Endothelial cell of umbilical vein (primary cell): ENCODE measurements at regions not wholly inside any gene's neighbourhood (a gene's known extent, or its start where the extent isn't known, plus 50 kb on each side); places are given as distances from the start of the nearest gene placed in this dataset.

Experiments used
- BruUV-seq: library from RNA; stranded (reverse); fragments of 400-500 nt; replicated peaks from 2 replicates; lab custom pipeline; 2021; lab: Mats Ljungman, UMichigan
- CTCF ChIA-PET: fragments of 300-600, 350-600 bp; sonication (Branson Sonifier 250); formaldehyde crosslinking; loops from one replicate; lab custom pipeline; 2021; ENCODE audit warnings: antibody characterized with exemption, inconsistent platforms; lab: Charles Lee
- POLR2A ChIA-PET: fragments of 300-600, 350-600 bp; sonication (Branson Sonifier 250); formaldehyde crosslinking; loops from one replicate; lab custom pipeline; 2021; ENCODE audit warnings: antibody characterized with exemption, inconsistent platforms; lab: Charles Lee
- DNase-seq: peaks from one replicate; pipeline ENCODE4 v3.0.0-alpha.2; 2011; ENCODE audit warnings: low read depth, low spot score
- FAIRE-seq: peaks from 2 replicates; lab custom pipeline; 2011; peaks lifted over from hg19 to GRCh38; lab: Jason Lieb, UNC
- H2AFZ ChIP-seq: 2 replicates; pipeline ENCODE4 v1.6.0; 2012; ENCODE audit warnings: low read depth, low read length, control low read depth, inconsistent platforms
- H3K27ac ChIP-seq: 2 replicates; pipeline ENCODE4 v1.5.1; 2011; ENCODE audit warnings: low read depth, mild to moderate bottlenecking, control low read depth, low read length, moderate library complexity; ENCODE audit not compliant: insufficient read depth
- H3K27me3 ChIP-seq, 2 experiments: 2 replicates each; pipeline versions ENCODE4 v1.6.0 to v1.6.1; 2011; ENCODE audit warnings: low read length in 2 of 2, mixed read lengths in 1 of 2; ENCODE audit not compliant: control insufficient read depth in 2 of 2, insufficient read depth in 2 of 2
- H3K36me3 ChIP-seq, 2 experiments: 2 replicates in 1 of 2; 3 replicates in 1 of 2; pipeline ENCODE4 v1.5.1; 2011; ENCODE audit warnings: low read length in 2 of 2, mild to moderate bottlenecking in 1 of 2, moderate library complexity in 1 of 2; ENCODE audit not compliant: control insufficient read depth in 2 of 2, insufficient read depth in 2 of 2; ENCODE audit errors: extremely low read depth in 1 of 2
- H3K4me1 ChIP-seq: 3 replicates; pipeline ENCODE4 v1.5.1; 2011; ENCODE audit warnings: mild to moderate bottlenecking, low read length; ENCODE audit not compliant: control insufficient read depth, insufficient read depth; ENCODE audit errors: extremely low read depth
- H3K4me2 ChIP-seq: 2 replicates; pipeline ENCODE4 v1.6.1; 2011; ENCODE audit warnings: low read length, control low read depth, mixed read lengths; ENCODE audit not compliant: insufficient read depth
- H3K4me3 ChIP-seq, 3 experiments: fragments of 200-600 bp in 1 of 3; sonication (generic), shearing (Covaris generic) in 1 of 3; replicated peaks in 1 of 3; 2 replicates each; pipeline ENCODE4 v1.5.1; 2011 to 2016; ENCODE audit warnings: control low read depth in 3 of 3, low read length in 3 of 3, mild to moderate bottlenecking in 2 of 3, inconsistent platforms in 1 of 3, low read depth in 1 of 3, moderate library complexity in 1 of 3; ENCODE audit not compliant: insufficient read depth in 1 of 3
- H3K79me2 ChIP-seq: 2 replicates; pipeline ENCODE4 v1.6.0; 2012; ENCODE audit warnings: low read length, inconsistent platforms; ENCODE audit not compliant: control insufficient read depth, insufficient read depth
- H3K9ac ChIP-seq: replicated peaks from 2 replicates; pipeline ENCODE3; 2011; ENCODE audit warnings: low read length, control low read depth; ENCODE audit not compliant: insufficient read depth; ENCODE audit errors: extremely low read depth
- H3K9me1 ChIP-seq: replicated peaks from 3 replicates; pipeline ENCODE4 v1.6.0; 2011; ENCODE audit warnings: mild to moderate bottlenecking, low read length; ENCODE audit not compliant: control insufficient read depth, insufficient read depth; ENCODE audit errors: extremely low read depth
- H3K9me3 ChIP-seq: replicated peaks from 2 replicates; pipeline ENCODE4 v1.5.1; 2012; ENCODE audit warnings: low read length, inconsistent platforms; ENCODE audit not compliant: control insufficient read depth, insufficient read depth
- H4K20me1 ChIP-seq: replicated peaks from 2 replicates; pipeline ENCODE3; 2011; ENCODE audit warnings: mild to moderate bottlenecking, low read length; ENCODE audit not compliant: control insufficient read depth, insufficient read depth; ENCODE audit errors: extremely low read depth
- EZH2 ChIP-seq: IDR thresholded peaks from 2 replicates; pipeline ENCODE4 v1.6.1; 2012; ENCODE audit warnings: borderline replicate concordance, low read depth, mild to moderate bottlenecking, moderate library complexity, low read length, inconsistent platforms; ENCODE audit not compliant: severe bottlenecking
- FOS ChIP-seq: IDR thresholded peaks from 2 replicates; pipeline ENCODE4 v1.6.1; 2011; ENCODE audit warnings: mild to moderate bottlenecking, low read length, moderate library complexity, borderline replicate concordance; ENCODE audit not compliant: insufficient read depth
- GATA2 ChIP-seq: IDR thresholded peaks from 2 replicates; pipeline ENCODE4 v1.7.0; 2011; ENCODE audit warnings: low read depth, mild to moderate bottlenecking, moderate library complexity, mixed read lengths, low read length; ENCODE audit not compliant: insufficient read length, insufficient read depth
- JUN ChIP-seq: IDR thresholded peaks from 2 replicates; pipeline ENCODE4 v1.6.1; 2011; ENCODE audit warnings: borderline replicate concordance, low read depth; ENCODE audit not compliant: insufficient read length, insufficient read depth
- MAX ChIP-seq: IDR thresholded peaks from 2 replicates; pipeline ENCODE4 v1.6.1; 2011; ENCODE audit not compliant: insufficient read depth, insufficient read length
- MYC ChIP-seq: IDR thresholded peaks from one replicate; pipeline ENCODE4 v1.6.1; 2011; ENCODE audit warnings: mild to moderate bottlenecking, low read depth, low read length
- POLR2A ChIP-seq: IDR thresholded peaks from 2 replicates; pipeline ENCODE4 v1.6.1; 2012; ENCODE audit warnings: low read depth, mild to moderate bottlenecking, control low read depth, low read length
- POLR2AphosphoS5 ChIP-seq: IDR thresholded peaks from 2 replicates; pipeline ENCODE4 v1.6.1; 2012; ENCODE audit warnings: low read depth, mild to moderate bottlenecking, control low read depth, low read length, moderate library complexity; ENCODE audit not compliant: insufficient read depth
- dilution Hi-C: fragments of 300-500 bp; cut with MboI; formaldehyde crosslinking; loops from one replicate; pipeline ENCODE4 v1.15.0; 2019; ENCODE audit warnings: low sequenced_read_pairs; ENCODE audit not compliant: extremely low pct_ligation_motif_present
- intact Hi-C: fragments of 100-400 bp; cut with micrococcal nuclease; formaldehyde crosslinking; loops from one replicate; pipeline ENCODE4 v1.10.0; 2022
- TF ChIP-seq, protein P1 (sequence below), 2 donors: IDR thresholded peaks; 1 replicate in 1 of 2; 2 replicates in 1 of 2; pipeline ENCODE4 v1.5.1; 2011; ENCODE audit warnings: low read length in 2 of 2, mild to moderate bottlenecking in 2 of 2, moderate library complexity in 2 of 2, control low read depth in 1 of 2, inconsistent platforms in 1 of 2, low read depth in 1 of 2; ENCODE audit not compliant: insufficient read depth in 1 of 2; ENCODE audit errors: extremely low read depth in 1 of 2

DNA sequence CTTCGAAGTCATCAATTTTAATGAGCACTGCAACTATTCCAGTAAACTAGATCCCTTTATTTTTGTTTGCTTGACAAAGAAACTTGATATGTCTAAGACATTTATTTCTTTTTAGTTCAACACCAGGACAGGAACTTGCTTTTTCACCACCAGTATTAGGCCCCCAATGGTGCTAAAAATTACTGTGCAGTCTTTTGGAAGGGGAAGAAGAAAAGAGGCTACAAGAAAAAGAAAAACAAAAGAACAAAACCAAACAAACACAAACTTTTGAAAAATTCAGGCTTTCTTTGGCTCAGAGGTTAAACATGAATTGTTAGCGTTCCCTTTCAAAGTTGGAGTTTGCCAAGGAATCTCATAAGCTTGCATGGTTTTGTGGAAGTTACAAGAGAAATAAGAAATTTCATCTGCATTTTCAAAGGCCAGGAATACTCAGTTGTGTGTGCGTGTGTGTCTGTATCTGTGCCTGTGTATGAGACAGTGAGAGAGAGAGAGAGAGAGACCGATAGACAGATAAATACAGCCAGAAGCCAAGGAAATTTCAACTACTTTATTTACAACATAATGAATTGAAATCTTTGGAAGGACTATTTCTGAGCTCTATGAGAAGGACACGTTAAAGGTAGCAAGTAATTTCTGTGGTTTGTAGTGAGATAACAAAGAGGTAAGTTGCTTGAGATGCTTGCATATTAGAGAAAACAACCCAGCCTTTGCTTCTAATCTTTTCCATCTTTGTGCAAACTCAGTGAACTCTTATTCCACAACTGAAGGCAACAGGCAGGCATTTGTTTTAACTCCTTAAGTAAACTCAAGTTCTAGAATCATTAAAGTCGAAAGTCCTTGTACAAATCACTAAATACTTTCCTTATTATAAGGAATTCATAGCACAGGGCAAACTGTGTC lies 171.0 kb upstream of the CITED2 start:
- Histone ChIP-seq H4K20me1 (no peaks in the 10 kb centered on the region), H3K4me2 (no peak overlapping the region), H3K9me1 (no peaks in the 10 kb centered on the region), H3K4me3 (no peak overlapping the region), H3K9ac (no peak overlapping the region), H3K4me1 (peaks cover 2% of the 10 kb centered on the region), H3K9me3 (no peaks in the 10 kb centered on the region), H3K27me3 (no peaks in the 10 kb centered on the region), H3K27ac (no peak overlapping the region), H2AFZ (no peak overlapping the region), H3K79me2 (no peaks in the 10 kb centered on the region), H3K36me3 (no peaks in the 10 kb centered on the region)
- intact Hi-C loops, result no loop called here
- no peak for FAIRE-seq
- CTCF ChIA-PET, result no interaction called here
- DNase-seq, result no peak
- TF ChIP-seq, protein P1, sequence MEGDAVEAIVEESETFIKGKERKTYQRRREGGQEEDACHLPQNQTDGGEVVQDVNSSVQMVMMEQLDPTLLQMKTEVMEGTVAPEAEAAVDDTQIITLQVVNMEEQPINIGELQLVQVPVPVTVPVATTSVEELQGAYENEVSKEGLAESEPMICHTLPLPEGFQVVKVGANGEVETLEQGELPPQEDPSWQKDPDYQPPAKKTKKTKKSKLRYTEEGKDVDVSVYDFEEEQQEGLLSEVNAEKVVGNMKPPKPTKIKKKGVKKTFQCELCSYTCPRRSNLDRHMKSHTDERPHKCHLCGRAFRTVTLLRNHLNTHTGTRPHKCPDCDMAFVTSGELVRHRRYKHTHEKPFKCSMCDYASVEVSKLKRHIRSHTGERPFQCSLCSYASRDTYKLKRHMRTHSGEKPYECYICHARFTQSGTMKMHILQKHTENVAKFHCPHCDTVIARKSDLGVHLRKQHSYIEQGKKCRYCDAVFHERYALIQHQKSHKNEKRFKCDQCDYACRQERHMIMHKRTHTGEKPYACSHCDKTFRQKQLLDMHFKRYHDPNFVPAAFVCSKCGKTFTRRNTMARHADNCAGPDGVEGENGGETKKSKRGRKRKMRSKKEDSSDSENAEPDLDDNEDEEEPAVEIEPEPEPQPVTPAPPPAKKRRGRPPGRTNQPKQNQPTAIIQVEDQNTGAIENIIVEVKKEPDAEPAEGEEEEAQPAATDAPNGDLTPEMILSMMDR (IDR thresholded peaks at IDR 0.05; ENCODE audit: extremely low read depth in 1 of 2, insufficient read depth in 1 of 2, low read depth in 1 of 2, low read length in 2 of 2), result no peak
- no peak for TF ChIP-seq POLR2A
- TF ChIP-seq EZH2, result no peak
- POLR2A ChIA-PET, result no interaction called here
- BruUV-seq, result no TSS peak
- dilution Hi-C loops, result no loop called here

DNA sequence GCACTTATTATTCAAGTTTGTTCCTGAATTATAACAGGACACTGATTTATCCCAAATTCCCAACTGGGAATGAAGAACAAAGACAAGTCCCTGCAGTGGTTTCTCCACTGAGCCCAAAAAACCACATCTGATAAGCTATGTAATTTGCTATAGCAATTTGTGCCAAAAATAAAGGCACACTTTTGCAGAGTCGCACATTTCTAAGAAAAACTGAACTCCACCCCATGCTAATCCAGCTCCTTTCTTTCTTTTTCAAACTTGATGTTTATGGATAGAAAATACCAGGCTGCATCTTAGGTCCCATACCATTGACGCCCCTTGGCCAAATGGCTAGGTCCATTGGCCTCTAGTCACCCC lies 170.2 kb upstream of the CITED2 start:
- FAIRE-seq, result no peak
- Histone ChIP-seq H3K27me3 (no peaks in the 10 kb centered on the region), H3K4me2 (no peak overlapping the region), H3K9ac (no peak overlapping the region), H3K9me1 (no peaks in the 10 kb centered on the region), H2AFZ (no peak overlapping the region), H3K36me3 (no peaks in the 10 kb centered on the region), H3K27ac (no peak overlapping the region), H4K20me1 (no peaks in the 10 kb centered on the region), H3K79me2 (no peaks in the 10 kb centered on the region), H3K4me1 (peaks cover 8% of the 10 kb centered on the region), H3K9me3 (no peaks in the 10 kb centered on the region), H3K4me3 (no peak overlapping the region)
- BruUV-seq, result no TSS peak
- TF ChIP-seq FOS (no peak), POLR2AphosphoS5 (no peak), MYC (no peak), MAX (no peak), EZH2 (no peak), GATA2 (no peak), POLR2A (no peak), JUN (no peak)
- TF ChIP-seq, protein P1 (IDR thresholded peaks at IDR 0.05; ENCODE audit: extremely low read depth in 1 of 2, insufficient read depth in 1 of 2, low read depth in 1 of 2, low read length in 2 of 2), result no peak
- dilution Hi-C loops (no loop called here), intact Hi-C loops (no loop called here)
- ChIA-PET CTCF (no interaction called here), POLR2A (no interaction called here)
- no peak for DNase-seq
